Stimulated activated CD8-positive, alpha-beta memory T cell treated with anti-CD3 and anti-CD28 coated beads, Interleukin-7, amount 100 ng/mL, for 48 hours (primary cell): ENCODE measurements at regions not wholly inside any gene's neighbourhood (a gene's known extent, or its start where the extent isn't known, plus 50 kb on each side); places are given as distances from the start of the nearest gene placed in this dataset.

Experiments
- DNase-seq, 2 donors: peaks; one replicate each; pipeline ENCODE4 v3.0.0-alpha.2; 2020; ENCODE audit warnings: low read depth in 1 of 2; ENCODE audit errors: extremely low read depth in 1 of 2

DNA sequence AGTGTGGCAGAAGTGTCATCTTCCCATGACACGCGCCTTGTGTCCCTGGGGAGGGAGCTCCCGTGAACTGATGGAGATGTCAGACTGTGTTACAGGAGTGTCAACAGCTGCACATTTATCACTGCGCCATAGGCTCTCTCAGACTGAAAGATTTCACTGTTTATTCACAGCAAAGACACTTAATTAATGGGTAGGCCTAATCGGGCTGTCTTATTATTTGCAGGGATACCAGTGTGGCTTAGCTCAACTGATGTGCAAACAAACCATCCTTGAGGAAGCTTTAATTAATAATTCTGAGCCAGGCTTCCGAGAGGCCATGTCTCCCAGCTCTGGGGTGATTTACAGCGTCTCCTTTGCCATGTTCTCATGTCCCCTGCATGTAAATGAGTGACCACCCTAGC lies 771.0 kb downstream of the QKI start:
- DNase-seq, result no peak

DNA sequence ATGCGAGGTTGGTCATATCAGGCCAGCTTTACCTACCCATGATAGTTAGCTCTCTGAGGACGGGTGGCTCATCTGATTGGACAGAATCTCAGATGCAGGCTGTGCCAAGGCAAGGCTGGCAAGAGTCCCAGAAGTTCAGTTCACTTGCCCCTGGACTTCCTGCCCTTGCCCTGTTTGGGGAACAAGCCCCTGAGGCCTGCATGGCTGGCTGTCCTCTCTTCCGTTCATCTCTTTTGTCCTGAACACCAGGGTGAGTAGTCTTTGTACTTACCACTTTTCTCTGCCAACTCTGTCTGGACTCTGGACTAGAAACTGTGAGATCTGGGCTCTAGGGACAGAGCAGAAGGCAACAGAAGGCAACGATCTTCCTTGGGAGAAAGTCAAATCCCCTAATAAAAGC lies 769.9 kb downstream of the QKI start:
- DNase-seq, result no peak

DNA sequence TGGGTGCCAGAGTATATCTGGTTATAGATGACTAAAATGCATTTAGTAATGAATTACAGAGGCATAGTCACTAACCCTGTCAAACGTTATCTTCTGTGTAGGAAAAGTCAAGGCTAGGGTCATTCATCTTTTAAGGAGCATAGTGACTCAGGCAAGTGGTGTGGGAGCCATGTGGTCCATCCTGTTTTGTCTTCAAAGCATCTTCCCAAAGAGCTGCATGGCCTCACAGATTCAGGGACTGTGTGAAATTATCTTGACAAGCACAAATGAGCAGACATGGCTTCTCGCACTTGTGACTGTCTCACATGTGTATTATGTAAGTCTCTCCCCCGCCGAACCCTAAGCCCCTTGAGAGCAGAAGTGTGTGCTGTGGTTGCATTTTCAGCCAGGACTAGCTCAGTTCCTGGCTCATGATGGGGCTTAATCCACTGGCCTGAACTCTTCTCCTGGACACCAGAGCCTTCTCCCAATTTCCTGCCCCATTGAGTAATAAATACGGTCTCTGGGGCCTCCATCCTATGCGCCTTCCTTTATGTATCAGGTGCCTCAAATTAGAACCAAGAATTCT lies 769.1 kb downstream of the QKI start:
- no peak for DNase-seq

DNA sequence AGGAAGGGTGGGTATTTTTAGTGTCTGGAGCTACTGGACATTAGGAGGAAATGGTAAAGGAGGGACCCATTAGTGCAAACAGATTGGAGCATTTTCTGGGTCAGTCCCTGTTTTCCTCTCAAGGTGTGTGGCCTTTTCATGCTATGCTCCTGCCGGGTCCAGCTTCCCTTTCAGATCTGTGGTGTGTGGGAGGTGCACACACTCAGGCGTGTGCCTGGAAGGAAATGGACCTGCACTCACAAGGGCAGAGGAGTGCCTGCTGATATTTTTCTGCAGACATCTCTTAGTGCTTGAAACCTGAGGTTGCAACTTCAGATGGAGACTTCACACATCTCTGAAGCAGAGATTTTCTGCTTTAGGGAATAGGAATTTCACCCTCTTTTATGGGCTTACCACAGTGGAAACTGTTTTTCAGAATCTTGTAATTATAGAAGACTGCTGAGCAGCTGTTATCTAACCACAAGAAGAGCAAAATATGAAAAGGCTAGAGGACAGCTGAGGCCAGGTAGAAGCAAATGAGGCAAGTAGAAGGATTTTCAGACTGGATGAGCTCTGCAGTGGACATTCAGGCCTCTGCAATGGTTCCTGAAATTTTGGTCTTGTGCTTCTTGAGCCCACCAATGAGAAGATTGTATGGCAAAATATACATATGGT lies 764.3 kb downstream of the QKI start:
- no peak for DNase-seq

DNA sequence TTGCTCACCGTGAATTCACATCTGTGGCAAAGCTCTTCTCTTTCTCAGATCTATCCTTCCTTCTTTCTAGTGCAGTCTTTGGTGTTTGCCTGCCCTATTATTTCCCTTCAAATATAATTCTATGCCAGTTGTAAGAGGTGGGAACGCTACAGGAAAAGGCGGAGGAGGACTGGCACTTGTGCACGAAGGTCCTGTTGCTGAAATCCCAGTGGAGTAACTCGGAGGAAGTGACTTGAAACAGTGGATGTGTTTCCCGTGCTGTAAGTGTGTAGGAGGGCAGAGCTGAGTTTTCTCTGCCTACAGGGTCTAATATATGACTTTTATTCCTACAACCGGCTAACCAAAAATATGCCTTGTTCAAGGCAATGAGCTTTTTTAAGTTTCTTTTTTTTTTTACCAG lies 754.8 kb downstream of the QKI start:
- DNase-seq, result no peak

DNA sequence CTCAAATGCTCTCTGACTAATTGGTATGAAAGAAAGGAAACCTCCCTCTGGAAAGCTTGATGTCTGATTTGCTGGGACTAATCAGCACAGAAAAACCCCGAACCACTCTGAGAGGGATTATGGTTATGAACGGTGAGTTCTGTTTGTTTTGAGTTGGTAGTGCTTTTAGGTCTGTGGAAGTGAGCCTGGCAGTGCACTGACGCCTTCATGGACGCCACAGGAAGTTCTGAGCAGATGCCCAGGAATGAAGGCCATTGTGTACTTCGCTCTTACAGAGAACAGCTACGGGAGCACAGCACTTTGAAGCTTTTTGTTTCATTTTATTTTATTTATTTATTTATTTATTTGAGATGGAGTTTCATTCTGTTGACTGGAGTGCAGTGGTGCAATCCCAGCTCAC lies 754.1 kb downstream of the QKI start:
- DNase-seq, result no peak

DNA sequence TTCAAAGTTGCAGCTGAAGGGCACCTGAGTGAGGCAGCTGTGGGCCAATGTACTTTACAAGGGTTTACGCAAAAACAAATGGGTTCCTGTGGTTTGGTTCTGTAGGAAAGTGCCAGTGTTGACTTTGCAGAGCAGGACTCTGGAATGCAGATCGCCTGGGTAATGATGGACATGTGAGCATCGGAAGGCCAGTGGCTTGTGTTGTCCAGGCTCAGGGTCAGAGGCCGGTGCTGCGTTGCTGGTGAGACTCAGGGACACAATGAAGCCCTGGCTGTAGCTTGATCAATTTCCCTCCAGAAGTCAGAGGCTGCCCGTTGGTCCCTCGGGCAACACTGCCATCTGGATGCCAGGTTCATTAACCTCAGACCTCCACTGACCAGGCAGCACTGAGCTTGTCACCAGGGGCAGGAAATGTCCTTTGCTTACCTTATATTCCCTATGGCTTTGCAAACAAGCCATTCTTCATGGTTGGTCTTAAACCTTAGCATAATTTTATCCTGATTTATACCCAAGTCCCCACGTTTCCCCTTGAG lies 753.4 kb downstream of the QKI start:
- no peak for DNase-seq

DNA sequence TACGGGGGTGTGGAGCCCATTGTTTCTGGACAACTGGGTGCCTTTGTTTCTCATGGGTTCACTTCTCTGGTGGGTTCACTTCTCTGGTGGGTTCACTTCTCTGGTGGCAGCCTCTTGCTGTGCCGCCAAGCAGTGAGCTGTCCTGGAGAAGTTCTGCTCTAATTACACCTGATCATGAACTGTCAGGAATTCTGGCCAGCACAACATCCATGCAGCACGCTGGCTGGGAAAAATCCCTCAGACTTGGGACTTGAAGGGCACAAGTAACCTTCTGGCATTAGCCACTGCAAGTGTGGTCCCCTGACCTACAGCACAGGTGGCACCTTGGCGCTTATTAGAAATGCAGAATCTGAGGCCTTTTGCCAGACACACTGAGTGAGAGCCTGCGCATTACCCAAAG lies 752.5 kb downstream of the QKI start:
- DNase-seq, result no peak

DNA sequence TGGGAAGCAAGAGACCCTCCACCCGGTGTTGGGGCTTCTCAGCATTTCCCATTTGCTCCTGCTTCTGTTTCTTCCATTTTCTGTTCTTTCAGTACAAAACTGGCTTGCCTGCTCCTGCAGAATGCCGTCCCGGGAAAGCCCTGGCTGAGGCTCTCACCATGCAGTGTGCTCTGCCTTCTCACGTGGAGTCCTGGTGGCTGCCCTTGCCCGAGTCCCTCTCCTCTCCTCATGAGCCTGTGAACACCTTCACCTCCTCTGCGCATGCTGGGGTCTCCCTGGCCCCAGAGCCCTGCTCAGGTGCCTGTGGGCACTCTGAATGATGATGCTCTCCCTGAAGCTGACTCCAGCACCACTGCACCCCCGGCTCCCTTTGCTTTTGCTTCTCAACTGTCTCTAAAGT lies 752.0 kb downstream of the QKI start:
- no peak for DNase-seq

DNA sequence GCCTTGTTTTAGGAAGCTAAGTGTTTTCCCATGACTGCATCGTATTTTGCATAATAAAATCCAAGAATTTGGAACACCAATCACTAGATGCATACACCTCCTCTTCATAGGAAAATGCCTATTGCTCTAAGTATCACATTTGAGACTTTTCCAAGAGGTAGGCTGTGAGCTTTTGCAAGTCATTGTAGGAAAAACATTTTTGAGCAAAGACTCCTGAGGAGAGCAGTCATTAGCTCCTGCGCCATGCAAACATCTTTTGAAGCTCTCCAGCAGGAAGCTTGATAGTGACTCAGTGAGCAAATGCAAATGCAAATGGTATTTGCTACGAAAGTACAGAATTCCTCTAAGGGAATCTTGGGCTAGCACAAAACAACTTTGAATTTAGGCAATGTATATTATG lies 750.4 kb downstream of the QKI start:
- DNase-seq, result no peak

DNA sequence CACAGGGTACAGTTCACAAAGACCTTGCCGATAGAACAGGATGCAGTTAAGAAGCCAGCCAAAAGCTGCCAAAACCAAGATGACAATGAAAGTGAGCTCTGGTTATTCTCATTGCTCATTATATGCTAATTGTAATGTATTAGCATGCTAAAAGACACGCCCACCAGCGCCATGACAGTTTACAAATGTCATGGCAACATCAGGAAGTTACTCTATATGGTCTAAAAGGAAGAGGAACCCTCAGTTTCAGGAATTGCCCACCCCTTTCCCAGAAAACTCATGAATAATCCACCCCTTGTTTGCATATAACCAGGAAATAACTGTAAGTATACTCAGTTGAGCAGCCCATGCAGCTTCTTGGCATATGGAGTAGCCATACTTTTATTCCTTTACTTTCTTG lies 748.7 kb downstream of the QKI start:
- no peak for DNase-seq

DNA sequence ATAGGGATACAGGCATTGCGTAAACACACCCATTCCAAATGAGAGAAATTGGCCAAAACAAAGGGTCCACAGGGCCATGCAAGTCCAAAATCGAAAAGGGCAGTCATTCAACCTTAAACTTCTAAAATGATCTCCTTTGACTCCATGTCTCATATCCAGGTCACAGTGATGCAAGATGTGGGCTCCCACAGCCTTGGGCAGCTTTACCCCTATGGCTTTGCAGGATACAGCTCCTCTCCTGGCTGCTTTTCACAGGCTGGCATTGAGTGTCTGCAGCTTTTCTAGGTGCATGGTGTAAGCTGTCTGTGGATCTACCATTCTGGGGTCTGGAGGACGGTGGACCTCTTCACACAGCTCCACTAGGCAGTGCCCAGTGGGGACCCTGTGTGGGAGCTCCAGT lies 744.5 kb downstream of the QKI start:
- DNase-seq, result no peak

DNA sequence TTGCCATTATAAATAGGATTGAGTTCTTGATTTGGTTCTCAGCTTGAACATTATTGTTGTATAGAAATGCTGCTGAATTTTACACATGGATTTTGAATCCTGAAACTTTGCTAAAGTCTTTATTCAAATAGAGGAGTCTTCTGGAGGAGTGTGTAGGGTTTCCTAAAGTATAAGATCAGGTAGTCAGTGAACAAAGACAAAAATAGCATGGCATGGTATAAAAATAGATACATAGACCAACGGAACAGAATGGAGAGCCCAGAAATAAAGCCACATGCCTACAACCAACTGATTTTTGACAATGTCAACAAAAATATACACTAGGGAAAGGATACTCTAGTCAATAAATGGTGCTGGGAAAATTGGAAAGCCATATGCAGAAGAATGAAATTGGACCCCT lies 740.1 kb downstream of the QKI start:
- DNase-seq, result no peak

DNA sequence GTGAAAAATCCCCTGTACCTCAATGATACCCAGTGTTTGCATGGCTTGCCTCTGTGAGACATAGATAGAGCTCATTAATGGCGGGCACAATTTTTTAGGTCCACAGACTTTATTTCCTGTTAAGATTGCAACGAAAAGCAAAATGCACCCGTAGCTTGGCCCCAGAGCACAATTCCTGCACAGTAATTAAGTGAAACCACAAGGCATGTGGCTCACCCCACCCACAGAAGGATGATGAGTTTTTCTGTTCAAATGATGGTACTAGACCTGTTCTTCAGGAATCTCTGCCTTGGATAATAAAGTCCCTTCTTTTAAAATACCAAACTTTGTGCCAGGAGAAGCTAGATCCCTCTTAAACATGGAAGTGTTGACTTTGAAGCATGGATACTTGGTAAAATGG lies 738.1 kb downstream of the QKI start:
- no peak for DNase-seq

DNA sequence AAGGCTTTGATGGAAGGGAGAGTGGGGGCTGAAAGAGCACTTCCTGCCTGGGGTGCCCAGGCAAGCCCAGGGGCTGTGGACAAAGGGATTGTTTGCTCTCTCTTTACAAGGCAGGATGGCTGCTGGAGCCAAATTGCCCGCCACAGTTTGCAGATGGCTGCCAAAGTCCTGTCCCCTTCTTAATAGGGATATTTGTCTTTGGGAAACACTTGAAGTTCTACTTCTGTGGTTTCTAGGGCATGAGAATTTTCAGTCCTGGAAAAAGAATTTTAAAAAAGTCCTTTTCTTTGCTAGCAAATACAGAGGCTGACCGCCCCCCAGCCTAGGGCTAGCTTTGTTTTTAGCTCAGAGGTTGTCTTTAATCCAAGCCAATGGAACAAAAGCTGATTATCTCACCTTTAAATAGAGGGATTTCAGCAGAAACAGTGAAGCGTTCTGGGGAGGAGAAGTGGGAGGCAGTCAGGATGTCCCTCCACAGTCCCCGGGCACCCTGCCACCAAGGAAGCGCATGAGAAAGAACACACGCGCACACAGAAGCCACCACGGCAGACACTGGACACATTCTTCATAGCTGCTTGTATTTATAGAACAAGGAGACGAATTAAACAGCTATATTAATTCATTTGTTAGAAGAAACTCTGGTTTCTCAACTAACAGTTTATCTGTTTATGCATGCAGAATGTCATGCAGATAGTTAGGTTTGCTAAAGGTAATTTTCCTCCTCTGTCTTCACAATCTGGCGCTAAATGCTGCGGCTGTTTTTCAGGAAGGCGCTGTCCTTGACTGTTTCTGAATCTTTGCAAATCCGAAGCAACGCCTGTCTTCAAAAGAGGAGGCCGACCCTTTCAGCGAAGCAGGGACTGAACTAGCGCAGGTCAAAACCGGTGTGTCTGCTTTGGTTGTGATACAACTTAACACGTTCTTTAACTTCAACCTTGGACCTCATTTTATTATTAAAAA lies 736.9 kb downstream of the QKI start:
- DNase-seq, result no peak

DNA sequence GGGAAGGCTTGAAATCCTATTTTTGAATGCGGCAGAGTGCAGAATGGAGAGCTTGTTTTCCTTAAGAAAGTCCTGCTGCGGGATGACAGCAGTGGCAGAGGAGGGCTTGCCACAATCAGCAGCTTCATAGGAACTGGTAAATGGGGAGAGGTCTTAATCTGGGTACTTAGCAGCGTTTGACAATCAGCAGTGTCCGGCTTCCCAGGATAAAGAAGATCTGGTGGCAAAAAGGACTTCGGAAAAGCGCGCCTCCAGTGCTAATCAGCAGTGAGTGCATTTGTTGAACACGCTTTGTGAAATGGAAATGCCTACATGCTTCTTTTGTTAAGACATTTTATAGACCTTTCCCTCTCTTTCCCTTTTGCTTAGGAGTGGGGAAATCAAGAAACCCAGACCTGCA lies 735.7 kb downstream of the QKI start:
- DNase-seq, result no peak

DNA sequence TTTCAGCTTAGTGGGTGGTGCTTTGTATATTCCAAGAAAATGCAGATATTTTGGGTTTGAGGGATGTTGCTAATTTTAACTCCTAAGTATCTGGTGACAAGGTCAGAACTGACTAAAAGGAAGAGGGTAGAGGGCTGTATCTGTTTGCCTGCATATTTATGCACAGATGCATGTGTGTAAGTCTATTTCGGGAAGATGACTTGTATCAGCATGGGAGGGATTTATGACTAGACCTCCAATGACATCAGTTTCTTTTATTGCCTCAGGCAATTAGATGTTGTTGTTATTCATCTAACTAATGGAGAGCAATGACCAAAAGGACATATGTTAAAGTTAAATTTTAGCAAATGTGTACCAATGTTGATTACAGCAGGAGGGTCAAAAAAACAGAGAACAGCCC lies 734.3 kb downstream of the QKI start:
- DNase-seq, result no peak

DNA sequence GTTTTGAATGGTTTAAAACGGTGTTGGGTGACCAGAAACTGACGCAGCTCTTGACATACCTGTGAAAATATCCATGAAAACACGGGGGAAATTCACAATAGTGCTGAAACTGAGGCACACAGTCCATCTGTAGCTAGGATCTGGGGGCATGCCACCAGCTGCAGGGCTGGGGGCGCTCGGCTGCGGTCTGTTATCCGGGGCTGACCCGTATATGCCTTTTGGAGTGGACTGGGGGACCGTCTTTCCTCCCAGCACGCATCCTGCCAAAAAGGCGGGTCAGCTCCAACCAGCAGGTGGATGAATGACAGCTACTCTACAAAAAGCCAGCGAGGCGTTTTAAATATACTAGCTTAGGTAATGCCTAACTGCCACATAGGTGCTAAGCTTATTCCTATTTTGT lies 729.8 kb downstream of the QKI start:
- DNase-seq, result no peak

DNA sequence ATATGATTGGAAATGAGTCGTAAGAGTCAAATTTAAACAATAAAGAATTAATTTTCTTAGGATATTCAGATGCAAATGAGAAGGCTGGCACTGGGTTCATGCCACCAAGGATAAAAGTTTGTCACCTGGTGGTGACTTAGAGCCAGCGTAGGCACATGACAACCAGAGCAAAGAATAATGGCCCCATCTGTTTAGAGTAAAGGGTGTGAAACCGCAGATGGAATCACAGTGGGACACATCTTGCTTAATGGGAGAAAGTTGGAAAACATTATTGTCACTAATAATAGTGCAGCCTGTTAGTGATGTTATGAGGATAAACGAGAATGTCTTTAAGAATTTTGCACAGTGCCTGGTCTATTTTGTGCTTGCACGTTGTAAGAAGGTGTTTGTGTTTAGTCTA lies 727.8 kb downstream of the QKI start:
- DNase-seq, result no peak

DNA sequence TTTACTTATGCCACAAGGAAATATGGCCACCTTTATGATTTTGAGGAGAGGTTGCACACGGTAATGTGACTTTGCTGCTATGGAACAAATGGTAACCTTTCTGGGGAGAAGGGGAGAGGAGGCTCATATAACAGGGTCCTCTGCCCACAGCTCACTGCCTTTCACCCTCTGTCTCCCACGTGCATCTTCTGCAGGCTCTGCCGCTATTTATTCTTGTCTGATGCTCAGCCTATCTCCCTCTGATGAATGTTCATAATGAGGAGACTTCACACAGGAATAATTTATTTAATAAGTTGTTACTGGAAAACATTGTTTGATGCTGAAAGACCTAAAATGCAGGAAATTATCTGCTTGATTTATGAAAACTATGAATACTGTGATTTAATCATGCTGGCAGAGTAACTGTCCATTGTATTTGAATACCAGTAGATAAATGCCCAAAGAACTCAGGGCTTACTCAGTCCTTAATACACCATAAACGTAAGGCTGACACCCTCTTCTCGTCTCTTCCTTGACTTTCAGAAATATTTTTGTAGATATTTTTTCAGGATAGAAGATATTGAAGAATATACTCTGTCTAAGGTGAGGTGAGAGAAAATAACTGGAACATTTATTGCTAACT lies 721.1 kb downstream of the QKI start:
- DNase-seq, result no peak

DNA sequence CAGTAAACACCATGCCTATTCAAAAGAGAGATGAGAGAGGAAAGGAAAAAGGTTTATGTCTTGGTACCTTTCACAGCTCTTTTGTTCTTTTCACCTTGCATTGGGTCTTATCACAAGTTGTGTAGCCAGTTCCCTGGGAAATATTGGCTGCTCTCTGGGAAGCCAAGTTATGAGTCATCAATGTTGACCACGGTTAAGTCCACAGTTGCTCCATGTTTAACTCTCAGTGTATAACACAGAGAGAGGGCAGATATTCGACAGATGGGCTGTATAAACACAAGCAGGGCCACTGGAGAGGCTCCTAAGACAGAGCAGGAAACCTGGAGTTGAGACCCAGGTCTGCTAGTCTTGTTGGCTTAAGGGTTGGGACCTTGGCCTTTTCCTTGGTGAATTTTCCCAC lies 718.6 kb downstream of the QKI start:
- no peak for DNase-seq
